Stimulated activated CD4-positive, alpha-beta T cell treated with anti-CD3 and anti-CD28 coated beads, Interleukin-12 subunit alpha, Interleukin-12 subunit beta, amount 100 ng/mL, for 24 hours (primary cell): ENCODE measurements at regions not wholly inside any gene's neighbourhood (a gene's known extent, or its start where the extent isn't known, plus 50 kb on each side); places are given as distances from the start of the nearest gene placed in this dataset.

ENCODE experiments used
- DNase-seq, 2 experiments: peaks; one replicate each; pipeline ENCODE4 v3.0.0-alpha.2; 2020; ENCODE audit warnings: low read depth in 2 of 2

GRCh38 chr2:111689174-111689573 is 194.8 kb downstream of the ANAPC1 start:
- DNase-seq, result no peak

DNA sequence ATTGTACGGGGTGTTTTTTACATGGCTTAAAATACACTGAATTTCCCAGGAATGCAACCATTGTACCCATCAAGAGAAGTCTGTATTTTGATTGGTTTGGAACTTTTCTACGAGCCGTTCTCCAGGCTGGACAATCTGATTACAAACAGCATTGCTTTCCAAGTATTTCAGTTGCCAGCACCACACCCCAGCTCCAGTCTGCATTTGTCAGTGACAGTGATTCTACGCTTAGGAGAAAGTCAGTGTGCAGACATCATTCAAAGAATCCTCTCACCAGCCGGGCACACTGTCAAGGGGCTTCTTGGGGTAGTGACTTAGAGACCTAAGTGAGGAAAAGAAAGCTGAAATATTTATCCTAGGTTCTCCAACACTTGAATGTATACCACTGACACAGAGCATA is 194.1 kb downstream of the ANAPC1 start:
- no peak for DNase-seq

- DNase-seq, result no peak
These were observed 192.7 kb downstream of the ANAPC1 start for GRCh38 chr2:111691164-111691875.

DNA sequence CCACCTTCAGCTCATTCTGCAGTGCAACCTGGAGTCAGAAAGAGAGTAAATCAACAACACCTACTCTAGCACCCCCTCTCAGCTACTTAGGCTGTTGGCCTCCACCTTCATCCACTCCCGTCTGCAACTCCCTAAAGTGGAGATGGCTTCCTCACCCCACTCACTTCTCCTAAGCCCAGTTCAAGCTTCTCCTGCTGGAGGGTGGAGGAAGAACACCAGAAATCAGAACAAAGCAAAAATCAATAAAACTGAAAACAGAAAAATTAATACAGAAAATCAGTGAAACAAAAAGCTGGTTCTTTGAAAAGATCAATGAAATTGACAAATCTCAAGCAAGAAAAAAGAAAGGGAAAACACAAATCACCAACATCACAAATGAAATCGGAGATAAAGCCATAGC is 191.7 kb downstream of the ANAPC1 start:
- DNase-seq, result no peak

GRCh38 chr2:111694700-111695101 is 189.3 kb downstream of the ANAPC1 start:
- no peak for DNase-seq

DNA sequence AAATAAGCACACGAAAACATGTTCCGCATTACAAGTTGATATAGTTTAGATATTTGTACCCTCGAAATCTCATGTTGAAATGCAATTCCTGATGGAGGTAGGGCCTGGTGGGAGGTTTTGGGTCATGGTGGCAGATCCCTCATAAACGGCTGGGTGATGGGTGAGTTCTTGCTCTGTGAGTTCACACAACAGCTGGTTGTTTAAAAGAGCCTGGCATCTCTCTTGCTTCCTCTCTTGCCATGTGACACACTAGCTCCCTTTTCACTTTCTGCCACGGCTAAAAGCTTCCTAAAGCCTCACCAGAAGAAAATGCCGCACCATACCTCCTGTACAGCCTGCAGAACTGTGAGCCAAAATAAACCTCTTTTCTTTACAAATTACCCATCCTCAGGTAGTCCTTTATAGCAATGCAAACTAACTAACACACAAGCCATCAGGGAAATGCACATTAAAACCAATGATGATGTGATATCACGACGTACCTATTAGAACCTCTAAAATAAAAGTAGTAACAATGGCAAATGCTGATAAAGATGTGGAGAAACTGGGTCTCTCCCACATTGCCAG is 188.5 kb downstream of the ANAPC1 start:
- no peak for DNase-seq

- DNase-seq, result no peak
These were observed 187.8 kb downstream of the ANAPC1 start for GRCh38 chr2:111696226-111696625.

- no peak for DNase-seq
These were observed 186.4 kb downstream of the ANAPC1 start for GRCh38 chr2:111697560-111697959.

DNA sequence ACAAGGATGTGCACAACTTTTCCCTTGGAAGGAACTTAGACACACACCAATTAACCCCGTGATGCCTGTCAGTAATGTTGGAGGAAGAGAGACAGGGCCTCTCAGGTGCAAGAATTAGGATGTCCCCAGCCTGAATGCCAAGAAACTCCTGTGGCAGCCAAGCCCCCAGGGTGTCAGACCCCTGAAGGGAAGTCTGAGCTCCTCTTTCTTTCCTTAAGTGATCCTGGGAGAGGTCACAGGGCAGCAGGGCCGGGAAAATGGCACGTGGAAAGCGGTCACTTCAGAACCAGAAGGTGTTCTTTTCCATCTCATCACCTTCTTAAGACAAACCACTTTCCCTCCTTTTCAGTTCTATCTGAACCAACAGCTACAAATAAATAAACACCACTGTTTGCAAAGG is 185.9 kb downstream of the ANAPC1 start:
- no peak for DNase-seq

DNA sequence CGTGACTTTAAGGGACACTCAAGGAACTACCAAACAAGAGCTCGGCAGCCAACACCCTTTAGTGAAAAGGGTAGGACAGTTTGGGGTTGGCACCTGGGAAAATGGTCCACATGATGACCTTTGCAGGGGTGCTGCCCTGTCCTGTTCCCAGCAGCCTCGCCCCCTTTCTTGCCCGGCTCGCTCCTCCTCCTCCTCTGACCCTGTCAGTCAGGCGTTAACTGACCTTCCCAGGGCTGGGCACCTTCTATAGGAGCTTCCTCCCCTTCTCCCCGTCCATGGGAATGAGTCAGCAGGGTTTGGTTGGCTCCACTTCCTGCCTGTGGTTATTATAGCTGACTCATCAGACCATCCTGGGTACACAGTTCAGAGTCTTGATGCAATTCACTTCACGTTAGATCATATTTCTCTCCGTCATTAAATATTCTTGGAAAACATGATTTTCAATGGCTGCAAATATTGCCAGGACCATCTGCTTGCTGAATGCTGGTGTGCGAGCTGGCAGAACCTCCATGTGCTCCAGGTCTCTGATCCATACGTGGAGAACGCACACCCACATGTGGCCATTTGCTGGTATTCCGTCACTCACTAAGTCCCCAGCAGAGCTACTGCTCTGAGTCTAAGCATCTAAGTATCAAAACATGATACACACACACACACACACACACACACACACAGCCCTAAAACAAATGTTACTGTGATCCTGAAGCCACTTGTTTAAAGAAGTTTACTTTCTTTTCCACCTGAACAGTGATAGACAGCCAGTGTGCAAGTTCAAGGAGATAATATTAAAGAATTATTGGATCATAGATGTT is 185.0 kb downstream of the ANAPC1 start:
- DNase-seq, result peak; percentile 28 to 35

GRCh38 chr2:111701266-111701665 is 182.7 kb downstream of the ANAPC1 start:
- DNase-seq, result no peak

DNA sequence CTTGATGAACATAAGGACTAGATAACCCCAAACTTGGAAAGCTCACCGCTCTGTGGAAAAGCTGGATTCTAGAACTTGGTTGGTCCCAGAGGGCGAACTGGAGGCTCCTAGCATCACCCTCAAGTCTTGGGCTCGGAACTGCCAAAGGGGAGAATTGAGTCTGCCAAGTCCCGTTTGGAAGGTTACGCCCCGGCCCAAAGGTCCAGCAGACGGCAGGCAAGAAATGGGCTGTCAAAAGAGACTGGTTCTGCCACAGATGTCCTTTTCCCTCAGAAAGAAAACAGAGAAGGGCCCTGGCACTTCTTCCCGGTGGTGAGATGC is 182.2 kb downstream of the ANAPC1 start:
- no peak for DNase-seq

GRCh38 chr2:111702119-111702803 is 181.7 kb downstream of the ANAPC1 start:
- DNase-seq, result peak; percentile 43 to 53

DNA sequence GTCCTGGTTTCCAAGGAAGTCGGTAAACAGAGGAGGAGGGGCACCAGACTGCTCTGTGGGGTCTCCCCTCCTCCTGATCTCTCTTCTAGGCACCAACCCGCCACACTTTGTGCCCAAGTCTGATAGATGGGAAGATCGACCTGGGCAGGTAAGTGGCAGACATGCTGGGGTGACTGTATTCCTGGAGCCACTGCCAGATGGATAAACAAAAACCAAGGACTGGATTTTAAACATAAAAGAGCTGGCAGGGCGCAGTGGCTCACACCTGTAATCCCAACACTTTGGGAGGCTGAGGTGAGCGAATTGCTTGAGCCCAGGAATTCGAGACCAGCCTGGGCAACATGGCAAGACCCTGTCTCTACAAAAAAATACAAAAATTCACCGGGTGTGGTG is 181.2 kb downstream of the ANAPC1 start:
- DNase-seq, result no peak

DNA sequence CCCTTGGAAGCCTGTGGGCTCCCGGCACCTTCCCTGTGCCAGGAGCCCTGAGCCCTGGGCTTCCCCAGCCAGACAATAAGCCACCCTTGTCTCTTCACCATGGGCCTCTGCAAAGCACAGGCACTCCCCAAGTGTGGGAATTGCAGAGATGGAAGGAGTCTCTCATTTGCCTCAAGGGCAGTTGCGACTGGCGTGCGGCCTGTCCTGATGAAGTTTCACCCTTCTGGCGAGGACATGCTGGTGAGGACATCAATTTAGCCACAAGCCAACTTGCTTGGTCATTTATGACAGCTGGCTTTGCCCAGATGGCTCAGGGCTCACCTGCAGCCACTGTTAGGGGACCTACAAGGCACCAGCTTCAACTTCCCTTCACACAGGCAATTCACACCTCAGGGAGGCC is 180.2 kb downstream of the ANAPC1 start:
- DNase-seq, result no peak

DNA sequence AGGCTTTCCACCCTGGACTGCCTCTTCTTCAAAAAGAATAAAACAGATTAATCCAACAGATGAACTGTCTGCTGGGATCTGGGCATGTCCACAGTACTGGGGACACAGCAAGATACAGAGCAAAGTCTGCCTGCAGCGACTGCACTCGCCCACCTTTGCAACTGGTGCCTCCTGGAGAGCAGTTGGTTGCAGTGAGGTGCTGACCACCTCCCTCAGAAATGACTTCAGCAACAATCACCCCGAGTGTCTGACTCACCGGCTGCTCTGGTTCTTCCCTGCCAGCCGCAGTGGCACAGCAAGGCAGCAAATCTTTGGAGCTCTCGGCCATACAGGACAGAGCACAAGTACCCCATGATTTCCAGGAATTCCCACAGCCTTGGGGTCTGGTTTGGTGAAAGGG is 179.7 kb downstream of the ANAPC1 start:
- no peak for DNase-seq

- DNase-seq, result no peak
These were observed 178.8 kb downstream of the ANAPC1 start for GRCh38 chr2:111705239-111705638.

GRCh38 chr2:111705711-111706336 is 178.2 kb downstream of the ANAPC1 start:
- DNase-seq, result peak; percentile 43 to 54

DNA sequence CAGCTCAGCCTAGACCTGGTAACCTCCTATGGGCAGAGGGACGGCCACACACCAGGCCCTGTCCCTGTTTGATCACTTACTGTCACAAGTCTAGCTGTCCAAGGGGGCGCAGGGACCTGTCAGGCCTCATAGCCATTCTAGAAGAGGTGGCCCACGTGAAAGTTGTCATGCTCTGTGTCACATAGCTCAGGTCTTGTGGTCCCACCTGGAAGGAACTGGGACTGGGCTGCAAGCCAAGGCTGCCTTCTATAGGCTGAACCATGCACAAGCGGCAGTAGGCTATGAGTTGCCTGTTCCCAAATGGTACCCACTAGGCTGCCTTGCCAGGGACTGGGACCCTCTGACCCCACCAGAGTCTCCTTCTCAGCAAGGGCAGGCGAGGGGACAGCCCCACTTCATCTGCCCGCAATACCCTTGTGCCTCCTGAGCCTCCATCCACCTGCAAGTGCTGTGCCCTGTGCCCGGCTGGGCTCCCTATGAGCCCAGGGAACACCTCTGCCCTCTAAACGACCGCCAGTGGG is 177.5 kb downstream of the ANAPC1 start:
- no peak for DNase-seq

GRCh38 chr2:111707700-111708099 is 176.3 kb downstream of the ANAPC1 start:
- no peak for DNase-seq

GRCh38 chr2:111708476-111709180 is 175.4 kb downstream of the ANAPC1 start:
- DNase-seq, result no peak
